GM18505 (cell line): ENCODE measurements at regions not wholly inside any gene's neighbourhood (a gene's known extent, or its start where the extent isn't known, plus 50 kb on each side); places are given as distances from the start of the nearest gene placed in this dataset.

Source experiments
- ATAC-seq: cut with Tn5 transposase; IDR thresholded peaks from one replicate; pipeline ENCODE4 v1.9.1; 2021; ENCODE audit not compliant: unreplicated experiment
- POLR2A ChIP-seq: IDR thresholded peaks from 4 replicates; pipeline ENCODE4 v1.6.1; 2011; ENCODE audit warnings: borderline replicate concordance; ENCODE audit not compliant: insufficient read depth, insufficient read length; ENCODE audit errors: extremely low read depth

DNA sequence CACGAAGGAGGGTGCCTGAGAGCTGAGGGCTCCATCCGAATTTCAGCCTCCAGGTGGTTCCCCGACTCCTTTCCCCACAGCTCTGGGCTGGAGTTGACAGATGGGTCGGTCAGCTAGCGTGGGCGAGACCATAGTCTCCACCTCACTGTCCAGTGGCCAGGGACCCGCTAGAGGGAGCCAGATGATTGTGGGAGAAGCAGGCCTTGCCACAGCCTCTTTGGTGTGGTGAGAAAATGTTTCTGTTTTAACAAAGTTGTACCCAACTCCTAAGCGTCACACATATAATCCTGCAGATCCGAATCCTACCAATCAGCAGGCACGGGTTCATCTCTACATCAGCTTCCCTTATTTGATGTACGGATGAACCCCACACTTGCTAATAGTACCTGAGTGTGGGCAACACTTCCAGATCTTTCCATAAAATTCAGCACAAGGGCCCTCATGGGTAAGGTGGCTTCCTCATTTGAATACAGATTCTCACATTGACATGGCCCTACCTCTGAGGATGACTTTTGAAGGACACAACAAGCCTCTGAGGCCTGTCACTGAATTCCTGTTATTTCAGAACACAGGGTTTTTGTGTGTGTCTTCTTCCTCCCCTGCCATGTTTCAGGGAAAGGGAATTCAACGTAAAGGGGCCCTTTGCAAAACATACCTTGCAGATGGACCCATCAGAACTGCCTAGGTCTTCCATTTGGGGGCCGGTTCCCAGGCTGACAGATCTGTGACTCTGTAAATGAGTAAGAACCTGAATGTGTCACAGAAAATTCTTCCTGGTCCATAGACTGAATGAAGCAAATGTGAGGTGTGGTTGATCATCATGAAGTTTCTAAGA lies 103.2 kb upstream of the DUSP22 start:
- ATAC-seq: peak; percentile 47
- peak; percentile 30 for TF ChIP-seq POLR2A

DNA sequence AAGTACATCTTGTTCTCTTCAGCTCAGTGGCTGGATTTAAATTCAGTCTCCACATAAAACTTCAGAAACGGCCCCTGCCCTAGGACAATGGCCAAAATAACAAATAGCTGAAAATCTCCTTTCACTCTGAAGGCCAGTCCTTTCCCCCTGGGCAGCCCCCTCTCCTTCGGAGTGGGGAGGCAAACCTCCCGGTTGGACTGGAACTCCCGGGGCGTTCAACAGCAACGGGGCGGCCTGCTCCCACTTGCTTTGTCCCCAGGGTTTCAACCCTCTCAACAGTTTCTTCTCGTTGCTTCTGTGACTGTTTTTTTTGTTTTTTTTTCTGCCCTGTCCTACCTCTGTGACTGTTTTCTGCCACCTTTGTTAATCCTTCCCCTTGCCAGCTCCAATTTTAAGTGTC lies 102.6 kb upstream of the DUSP22 start:
- ATAC-seq: no peak
- no peak for TF ChIP-seq POLR2A

DNA sequence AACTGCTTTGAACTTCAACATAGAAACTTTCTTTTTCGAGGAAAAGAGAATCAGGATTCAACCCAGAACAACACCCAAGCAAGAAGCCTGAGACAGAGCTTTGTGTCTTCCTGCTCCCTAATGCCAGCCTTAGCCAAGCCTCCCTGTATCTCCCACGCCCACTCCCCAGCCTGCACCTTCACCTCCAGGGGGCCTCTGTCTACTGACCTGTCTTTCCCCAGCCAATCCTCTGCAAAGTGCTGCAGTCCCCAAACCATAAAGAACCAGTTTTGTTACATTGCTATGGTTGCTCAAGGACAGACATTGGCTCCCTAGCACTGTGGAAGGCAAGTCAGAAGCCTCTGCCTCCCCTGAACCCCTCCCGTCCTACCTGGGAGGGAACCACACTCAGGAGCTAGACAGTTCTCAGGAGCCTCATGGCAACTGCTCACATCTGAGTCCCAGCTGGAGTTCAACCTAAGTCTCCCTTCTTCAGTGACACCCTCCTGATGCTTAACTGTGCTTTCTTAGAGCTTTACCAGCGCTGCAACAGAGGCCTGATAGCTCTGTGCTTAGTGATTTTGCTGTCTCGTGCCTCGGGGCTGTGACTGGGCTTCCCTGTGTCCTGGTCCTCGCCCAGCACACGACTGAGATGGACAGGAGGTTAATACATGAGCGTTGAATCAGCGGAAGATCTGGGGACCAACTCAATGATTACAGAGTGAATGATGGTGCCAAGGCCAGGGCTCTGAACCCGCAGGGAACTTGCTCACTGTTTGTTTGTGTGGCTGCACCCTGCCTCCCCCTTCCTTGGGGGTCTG lies 101.5 kb upstream of the DUSP22 start:
- ATAC-seq: no peak
- no peak for TF ChIP-seq POLR2A

DNA sequence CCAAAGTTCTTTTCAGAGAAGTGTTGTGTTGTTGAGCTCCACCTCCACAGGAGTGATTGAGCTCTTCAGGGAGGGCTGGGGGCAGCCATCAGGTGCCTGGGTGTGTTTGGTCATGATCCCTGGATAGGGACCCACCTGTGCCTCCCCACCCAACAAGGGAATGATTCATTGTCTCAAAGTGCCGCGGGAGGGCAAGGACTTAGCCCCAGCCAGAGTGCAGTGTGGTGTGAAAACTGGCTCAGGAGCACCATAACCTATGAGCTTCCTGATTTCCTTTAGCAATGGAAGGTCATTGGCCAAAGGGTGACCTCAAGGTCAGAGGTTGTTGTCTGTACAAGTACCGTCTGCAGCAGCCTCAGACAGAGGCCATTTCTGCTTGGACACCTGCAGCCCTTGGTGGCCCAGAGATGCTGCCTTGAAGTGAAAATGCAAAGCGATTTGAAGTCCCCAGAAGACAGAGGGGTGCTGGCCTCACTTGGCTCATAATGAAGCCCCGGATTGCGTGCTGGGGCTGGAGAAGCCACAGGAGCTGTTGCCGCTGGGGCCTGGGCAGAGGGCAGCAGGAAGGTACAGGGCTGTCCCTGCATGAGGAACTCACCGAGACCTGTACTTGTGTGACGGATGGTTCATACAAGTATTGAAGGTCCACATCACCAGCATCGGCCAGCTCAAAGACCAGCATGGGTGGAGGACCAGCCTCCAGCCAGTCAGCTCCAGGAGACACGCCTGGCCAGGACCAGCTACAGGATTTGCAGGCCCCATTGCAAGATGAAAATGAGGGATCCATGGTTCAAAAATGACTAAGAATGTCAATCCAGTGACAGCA lies 100.6 kb upstream of the DUSP22 start:
- TF ChIP-seq POLR2A: no peak

DNA sequence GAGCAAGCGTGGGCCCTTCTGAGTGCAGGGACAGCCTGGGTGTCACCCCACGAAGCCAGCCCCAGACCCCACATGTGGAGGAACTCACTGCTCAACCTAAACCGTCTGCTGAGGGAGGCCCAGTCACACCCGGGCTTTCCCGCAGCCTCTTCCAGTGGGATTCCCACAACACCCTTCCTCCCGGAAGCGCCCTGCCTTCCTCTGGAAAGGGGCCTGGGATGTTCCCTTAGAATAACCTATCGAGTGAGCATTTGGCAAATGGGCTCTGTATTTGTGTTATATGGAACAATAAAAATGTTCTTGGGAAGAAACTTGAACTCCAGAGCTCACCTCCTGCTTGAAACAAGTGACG lies 100.0 kb upstream of the DUSP22 start:
- ATAC-seq: no peak
- TF ChIP-seq POLR2A: no peak

More for the DNA sequence above, 100.6 kb upstream of the DUSP22 start:
- no peak for ATAC-seq

DNA sequence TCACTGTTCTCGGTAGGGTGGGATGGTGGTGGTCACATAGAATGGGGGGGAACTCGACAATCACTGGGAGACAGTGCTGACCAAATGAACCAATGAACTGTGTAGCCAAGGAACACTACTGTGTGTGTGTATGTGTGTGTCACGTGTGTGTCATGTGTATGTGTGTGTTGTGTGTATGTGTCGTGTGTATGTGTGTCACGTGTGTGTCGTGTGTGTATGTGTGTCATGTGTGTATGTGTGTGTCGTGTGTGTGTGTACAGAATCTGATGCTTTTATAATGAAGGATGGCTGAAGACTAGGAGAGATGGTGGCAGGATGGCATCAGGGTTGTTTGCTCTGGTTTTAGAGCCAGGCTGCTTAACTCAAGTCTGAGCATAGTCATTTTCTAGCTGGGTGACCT lies 99.1 kb upstream of the DUSP22 start:
- ATAC-seq: no peak
- no peak for TF ChIP-seq POLR2A

DNA sequence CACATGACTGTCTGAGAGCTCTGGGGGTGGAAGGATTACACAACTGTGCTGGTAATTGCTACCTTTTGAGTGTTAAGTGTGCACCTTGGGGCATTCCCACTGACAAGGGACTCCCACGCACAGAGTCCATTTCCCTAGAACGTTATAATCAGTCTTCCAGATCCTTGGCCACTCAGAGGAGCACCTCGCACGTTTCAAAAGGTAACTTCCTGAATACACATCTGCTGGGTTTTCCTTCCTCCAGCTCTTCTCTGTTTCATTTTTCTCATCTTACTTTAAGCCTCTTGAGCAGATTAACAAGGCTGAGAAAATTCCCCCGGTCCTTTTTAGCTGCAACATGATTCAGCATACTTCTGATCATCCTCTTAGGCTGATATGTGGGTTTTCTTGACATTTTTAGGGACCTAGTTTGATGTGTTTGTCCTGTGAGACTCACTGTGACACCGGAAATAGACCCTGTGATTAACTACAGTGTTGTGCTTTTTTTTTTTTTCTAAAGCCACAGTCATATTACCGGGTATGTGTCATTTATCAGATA lies 98.4 kb upstream of the DUSP22 start:
- ATAC-seq: peak; percentile 27

DNA sequence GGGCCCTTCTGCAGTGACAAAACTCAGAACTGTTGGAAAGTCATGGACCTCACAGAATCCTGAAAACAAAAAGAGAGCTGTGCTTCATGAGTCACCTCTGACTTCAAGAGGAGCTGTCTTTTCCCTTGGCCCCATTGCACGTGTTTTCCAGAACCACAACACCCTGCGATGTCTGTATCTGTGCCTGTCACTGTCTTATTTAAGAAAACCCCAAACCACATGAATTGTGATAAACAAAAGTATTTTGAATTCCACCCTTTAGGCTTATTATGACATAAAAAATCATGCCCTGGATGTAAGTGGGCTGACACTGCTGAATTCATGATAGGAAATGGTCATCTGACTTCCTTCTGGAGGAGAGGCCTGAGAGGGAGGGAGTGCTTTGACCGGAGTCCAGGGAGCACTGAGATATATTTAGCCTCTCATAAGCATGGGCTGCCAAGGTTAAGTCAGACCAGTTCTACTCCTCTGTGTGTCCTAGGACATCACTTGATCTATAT lies 96.4 kb upstream of the DUSP22 start:
- TF ChIP-seq POLR2A: no peak
- ATAC-seq: no peak

More for the DNA sequence above, 98.4 kb upstream of the DUSP22 start:
- no peak for TF ChIP-seq POLR2A

DNA sequence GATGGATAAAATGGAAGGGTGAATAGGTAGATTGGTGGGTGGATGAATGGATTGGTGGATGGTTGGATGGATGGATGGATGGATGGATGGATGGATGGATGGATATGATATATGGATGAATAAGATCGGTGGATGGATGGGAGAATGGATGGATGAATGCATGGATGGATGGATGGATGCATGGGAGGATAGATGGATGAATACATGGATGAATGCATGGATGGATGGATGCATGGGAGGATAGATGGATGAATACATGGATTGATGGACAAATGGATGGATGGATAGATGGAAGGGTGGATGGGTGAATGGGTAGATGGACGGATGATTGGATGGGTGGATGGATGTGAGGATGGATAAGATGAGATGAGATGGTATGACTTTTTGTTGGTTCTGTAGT lies 95.7 kb upstream of the DUSP22 start:
- no peak for TF ChIP-seq POLR2A

DNA sequence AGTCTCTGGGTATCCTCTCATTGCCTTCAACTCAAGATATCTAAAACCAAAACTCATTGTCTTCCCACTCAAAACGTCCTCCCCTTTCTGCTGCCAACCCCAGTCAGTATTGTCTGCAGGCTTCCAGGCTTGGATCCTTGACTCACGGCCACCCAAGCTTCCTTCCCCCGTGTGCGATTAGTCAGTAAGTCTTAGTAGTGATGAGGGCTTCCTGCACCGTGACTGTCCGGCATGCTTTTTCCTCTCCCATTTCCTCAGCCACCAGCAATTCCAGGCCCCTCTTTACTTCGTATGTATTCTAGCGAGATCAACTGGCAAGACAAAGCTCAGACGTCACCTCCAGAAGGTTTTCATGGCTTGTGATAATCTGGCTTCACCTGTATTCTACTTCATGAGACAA lies 88.6 kb upstream of the DUSP22 start:
- no peak for TF ChIP-seq POLR2A
- ATAC-seq: no peak

More for the DNA sequence above, 95.7 kb upstream of the DUSP22 start:
- no peak for ATAC-seq

DNA sequence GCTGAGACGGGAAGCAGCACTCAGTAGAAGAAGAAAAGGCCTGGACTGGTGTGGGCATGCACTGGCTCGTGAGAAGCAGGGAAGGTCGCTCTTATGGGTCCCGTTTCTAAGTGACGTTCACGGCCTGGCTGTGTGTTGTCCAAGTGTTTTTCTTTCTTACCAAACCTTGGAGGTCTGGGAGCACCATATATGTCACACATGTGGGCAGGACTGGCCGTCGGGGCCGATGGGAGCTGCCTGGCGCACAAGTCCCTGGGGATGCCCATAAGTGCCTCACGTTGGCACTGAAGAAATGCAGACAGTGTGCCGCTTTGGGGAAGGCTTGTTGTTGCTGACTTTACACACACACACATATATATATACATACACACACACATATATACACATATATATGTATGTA lies 86.0 kb upstream of the DUSP22 start:
- TF ChIP-seq POLR2A: no peak
- no peak for ATAC-seq

DNA sequence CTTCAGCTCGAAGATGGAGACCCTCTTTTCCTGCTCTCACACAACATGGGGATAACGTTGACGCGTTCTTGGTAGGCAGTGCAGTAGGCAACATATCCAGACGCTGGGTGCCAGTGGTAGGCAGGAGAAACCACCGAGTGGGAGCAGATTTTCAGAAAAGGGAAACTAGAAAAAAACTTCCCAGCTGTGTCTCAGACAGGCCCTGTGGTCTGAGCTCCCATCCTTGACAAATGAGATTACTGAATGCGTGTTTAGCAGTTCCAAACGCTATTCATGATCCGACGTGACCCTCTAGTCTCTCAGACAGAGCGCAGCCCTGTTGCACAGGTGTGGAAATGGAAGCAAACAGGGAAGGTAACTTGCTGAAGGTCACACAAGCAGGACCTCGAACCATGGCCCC lies 83.9 kb upstream of the DUSP22 start:
- no peak for TF ChIP-seq POLR2A
- no peak for ATAC-seq

DNA sequence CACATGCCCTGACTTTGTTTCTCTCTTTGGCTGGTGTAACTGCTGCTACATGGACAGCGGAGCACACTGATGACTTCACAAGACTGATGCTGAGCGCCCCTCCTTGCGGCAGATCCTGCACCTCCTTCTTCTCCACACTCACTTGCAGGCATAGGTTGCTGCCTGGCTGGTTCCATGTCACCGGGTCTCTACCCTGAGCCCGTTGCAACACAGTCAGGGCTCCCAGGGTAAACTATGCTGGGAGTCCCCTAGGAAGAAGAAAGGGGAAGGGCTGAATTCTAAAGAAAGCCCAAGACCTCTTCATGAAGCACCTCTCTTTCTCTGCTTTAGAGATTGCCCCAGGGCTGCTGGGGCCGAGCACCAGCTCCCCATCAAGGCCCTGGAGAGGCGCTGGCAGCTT lies 83.3 kb upstream of the DUSP22 start:
- no peak for ATAC-seq
- no peak for TF ChIP-seq POLR2A
